Erythroblast (primary cell): ENCODE measurements at regions not wholly inside any gene's neighbourhood (a gene's known extent, or its start where the extent isn't known, plus 50 kb on each side); places are given as distances from the start of the nearest gene placed in this dataset.

Experiments used
- DNase-seq, 2 experiments: peaks; one replicate each; lab custom pipeline; 2025; lab: John Stamatoyannopoulos, UW
- GATA1 ChIP-seq: IDR thresholded peaks from 2 replicates; pipeline ENCODE4 v1.6.1; 2011; ENCODE audit warnings: low read depth, mild to moderate bottlenecking, control low read depth, low read length, moderate library complexity
- POLR2A ChIP-seq: IDR thresholded peaks from 2 replicates; pipeline ENCODE4 v1.6.1; 2011; ENCODE audit warnings: mild to moderate bottlenecking, low read length

- no peak for DNase-seq
- TF ChIP-seq GATA1 (no peak), POLR2A (no peak)
These were observed 157.1 kb upstream of the TMC3 start for GRCh38 chr15:81531109-81531592.

DNA sequence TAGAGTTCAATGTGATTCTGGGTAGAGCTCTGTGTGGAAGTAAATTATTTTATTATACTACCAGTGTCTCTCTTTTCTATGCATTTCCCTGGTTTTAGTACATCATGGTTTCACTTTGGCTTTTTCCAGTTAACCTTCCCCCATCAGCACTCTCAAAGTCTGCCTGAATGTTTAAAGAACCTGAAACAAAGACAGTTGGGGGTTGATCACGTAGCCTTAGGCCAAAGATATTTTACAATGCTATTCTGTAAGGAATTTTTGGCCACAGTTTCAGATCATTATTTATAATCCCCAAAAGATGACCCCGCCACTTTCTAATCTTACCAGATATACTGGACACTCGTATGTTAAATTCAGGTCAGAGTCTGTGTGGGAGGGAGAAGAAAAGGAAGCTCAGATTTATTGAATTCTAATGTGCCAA, 156.3 kb upstream of the TMC3 start:
- TF ChIP-seq POLR2A, result no peak
- TF ChIP-seq GATA1, result no peak
- no peak for DNase-seq

DNA sequence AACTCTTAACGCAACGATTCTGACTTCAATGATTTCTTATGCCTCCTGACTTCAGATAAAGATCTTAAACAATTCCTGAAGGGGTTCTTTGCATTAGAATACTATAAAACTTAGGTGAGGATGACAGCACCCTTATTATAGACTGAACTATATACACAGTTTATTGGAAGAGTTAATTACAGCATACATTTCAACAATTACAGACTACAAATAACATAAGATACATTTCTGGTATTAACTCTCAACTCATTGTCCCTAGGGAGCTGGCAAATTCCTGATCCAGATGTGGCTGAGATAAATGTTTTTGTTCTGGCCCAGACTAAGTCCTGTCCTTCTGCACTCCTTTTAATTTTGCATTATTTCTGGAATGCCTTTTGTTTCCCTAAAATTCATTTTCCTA, 155.5 kb upstream of the TMC3 start:
- no peak for DNase-seq
- TF ChIP-seq GATA1 (no peak), POLR2A (no peak)

DNA sequence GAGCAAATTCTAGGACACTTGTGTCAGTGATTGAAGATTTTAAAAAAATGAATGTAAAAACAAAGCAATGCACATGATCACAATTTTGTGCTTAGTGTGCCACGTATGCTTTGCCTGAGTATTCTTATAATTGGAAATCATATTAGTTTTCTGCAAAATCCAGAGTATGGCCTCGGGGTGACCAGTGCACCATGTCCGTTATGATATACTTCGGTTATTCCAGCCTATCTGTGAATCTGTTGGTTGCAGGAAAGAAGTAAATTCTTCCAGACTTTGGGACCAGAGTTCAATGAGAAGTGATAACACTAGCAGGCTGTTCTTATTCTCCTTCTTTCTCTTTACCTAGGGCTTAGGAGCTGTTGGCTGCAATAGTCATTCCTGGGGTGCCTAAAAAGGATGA, 152.0 kb upstream of the TMC3 start:
- DNase-seq, result no peak
- TF ChIP-seq POLR2A, result no peak
- no peak for TF ChIP-seq GATA1

DNA sequence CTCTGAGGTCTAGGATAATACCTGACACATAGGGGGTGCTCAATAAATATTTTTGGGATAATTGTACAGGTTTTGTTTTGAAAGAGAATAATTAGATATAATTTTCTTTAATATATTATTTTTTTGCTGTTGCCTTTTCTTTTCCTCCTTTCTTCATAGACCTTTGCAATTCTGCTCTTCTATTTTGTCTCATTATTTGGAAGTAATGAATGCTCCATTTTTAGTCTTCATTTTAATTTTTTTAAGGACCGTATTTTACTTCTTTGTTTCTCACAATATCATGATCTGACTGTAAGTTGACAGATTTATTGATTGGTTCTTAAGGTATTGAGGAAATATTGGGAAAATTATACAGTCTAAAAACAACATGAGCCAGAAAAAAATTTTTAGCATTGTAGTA, 150.5 kb upstream of the TMC3 start:
- TF ChIP-seq POLR2A (no peak), GATA1 (no peak)
- DNase-seq, result no peak

DNA sequence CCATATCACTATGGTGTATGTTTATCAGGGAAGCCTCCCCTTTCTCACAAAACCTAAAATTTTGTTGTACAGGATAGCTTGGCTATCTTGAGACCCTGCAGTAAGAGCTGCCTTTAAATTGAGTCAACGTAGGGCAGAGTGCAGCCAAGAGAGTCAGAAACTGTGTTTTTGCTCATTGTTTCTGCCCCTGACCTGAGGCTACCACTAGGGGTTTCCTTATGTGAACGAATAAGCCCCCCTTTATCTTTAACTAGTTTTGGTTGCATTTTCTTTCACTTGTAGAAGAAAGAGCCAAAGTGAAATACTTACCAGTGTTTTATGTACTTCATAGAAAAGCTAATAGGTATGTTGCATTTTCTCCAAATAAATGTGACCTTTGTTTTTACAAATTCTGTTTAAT, 149.9 kb upstream of the TMC3 start:
- TF ChIP-seq POLR2A (no peak), GATA1 (no peak)
- DNase-seq, result no peak

- DNase-seq, result no peak
- TF ChIP-seq POLR2A (no peak), GATA1 (no peak)
These were observed 146.5 kb upstream of the TMC3 start for GRCh38 chr15:81520480-81520879.

- no peak for DNase-seq
- TF ChIP-seq POLR2A (no peak), GATA1 (no peak)
These were observed 142.4 kb upstream of the TMC3 start for GRCh38 chr15:81516461-81516860.

DNA sequence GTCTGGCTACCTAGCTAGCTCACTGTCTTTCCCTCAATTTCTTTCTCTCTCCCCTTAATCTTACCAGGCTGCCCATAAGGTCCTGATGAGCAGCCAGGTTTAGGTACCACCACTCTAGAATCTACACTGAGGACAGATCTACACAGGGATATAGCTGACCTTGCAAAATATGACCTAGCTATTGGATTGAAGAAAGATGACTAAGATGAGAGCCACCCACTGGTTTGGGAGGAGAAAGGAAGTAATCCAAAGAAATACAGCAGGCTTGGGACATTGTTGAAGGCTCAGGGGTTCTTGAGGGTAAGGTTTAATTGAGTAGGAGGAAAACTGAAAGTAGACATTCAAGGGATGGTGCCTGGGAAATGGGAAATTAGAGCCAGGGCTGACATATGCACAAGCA, 142.0 kb upstream of the TMC3 start:
- no peak for DNase-seq
- TF ChIP-seq GATA1, result no peak
- TF ChIP-seq POLR2A, result no peak

DNA sequence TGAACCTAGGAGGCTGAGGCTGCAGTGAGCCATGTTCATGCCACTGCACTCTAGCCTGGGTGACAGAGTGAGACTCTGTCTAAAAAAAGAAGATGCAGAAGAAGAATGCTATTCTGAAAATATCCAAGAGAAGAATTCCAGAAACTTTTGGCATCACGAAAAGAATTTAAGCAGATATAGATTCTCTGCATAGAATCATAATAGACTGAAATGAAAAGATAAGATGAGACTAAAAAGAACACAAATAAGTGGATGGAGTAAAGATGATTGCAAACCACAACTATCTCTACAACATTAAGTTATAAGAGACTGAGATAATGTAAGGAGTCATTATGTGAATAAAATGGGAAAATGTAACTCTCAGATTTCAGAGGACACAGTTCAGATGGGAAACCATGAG, 140.7 kb upstream of the TMC3 start:
- no peak for DNase-seq
- TF ChIP-seq POLR2A (no peak), GATA1 (no peak)

DNA sequence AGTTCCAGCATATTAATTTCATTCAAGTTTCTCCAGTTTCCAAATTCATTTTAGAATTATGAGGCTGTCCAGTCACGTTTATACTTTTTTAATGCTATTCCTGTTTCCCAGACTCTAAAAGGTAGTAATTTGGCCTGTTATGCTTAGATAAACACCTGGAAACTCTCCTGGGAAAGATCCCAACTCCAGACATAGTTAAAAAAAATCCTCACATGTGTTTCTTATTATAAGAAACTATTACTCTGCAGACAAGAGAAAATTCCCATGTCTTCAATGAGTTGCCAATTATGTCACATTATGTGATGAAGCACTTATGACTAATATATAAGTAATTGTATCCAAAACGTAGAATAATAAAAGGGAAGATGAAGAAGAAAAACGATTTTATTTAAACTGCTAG, 137.1 kb upstream of the TMC3 start:
- TF ChIP-seq GATA1 (no peak), POLR2A (no peak)
- DNase-seq, result no peak

DNA sequence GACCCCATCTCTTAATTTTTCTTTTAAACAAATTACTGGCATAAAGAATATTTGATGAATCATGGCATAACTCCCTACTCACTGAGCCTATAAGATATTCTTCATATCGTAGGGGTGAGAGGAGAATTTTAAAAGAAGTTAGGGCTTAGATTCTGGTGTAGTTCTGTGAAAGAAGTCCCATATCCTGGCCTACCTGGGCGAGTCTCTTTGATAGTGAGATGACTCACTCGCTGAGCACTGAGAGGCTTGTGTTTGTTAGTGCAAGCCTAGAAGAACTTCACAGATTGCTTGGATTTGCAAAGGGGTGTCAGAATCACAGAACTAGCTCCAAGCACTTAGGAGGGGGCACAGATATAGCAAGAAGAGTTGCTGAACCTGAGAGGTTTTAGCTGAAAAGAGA, 133.8 kb upstream of the TMC3 start:
- TF ChIP-seq POLR2A (no peak), GATA1 (no peak)
- no peak for DNase-seq

DNA sequence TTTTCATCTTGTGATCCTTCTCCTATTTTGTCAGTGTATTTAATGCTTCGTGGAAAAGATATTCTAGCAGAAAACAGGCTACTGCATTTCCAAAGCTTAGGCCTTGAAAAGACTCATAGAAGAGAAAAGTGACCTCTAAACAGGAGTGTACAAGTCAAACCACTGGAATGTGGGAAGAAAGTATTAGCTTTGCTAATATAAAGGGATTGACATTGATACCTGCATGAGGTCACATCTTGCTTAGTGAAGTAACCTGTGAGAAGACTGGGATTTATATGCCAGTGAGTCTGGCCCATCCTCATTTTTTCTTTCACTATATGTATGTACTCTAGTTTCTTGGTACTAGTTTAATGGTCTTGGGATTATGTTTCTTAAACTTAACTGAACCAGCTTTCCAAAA, 132.9 kb upstream of the TMC3 start:
- no peak for TF ChIP-seq POLR2A
- TF ChIP-seq GATA1, result no peak
- DNase-seq, result no peak

DNA sequence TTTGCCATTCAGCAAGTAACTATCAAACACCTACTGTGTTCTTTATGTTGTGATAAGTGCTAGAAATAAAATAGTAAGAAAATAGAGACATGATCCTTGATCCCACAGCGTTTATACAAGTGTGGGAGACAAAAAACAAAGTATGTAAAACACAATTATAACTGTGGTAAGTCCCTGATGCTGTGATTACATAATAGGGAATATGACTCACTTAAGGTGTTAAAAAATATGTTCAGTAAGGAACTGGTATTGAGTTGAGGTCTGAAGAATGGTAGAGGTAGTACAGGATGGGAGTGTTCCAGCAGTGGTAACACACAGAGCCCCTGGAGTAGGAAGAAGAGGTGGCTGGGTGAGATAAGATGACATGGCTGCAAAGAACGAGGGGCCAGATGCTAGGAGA, 132.1 kb upstream of the TMC3 start:
- no peak for DNase-seq
- TF ChIP-seq GATA1, result no peak
- no peak for TF ChIP-seq POLR2A

DNA sequence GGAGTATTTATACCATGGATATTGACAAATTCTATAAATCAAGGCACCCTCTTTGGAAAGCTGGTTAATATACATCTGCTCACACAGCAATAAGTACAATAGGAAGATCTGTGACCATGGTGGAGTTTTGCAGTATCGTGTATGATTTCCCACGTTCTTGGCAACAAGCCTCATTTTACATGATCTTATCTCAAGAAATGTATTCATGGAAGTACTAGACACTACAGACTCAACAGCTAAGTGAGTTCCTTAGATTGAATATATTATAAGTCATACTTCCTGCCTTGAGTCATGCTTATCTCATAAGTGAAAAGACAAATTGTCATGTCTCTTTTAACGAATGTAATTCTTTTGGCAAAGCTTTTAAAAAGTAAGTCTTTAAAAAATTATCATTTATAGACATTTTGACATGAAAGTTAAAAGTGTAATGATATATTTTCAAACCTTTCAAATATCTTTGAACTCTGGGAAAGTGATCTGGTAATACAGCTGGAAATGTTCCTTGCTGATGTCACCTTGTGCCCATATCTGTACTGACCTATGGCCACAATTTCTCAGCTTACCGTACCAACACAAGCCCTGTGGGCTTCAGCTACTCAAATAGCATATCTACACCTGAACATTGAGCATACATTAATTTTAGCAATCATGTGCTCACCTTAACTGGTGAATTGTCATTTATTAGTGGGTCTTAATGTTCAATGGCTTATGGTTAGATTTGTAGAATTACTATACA, 130.3 kb upstream of the TMC3 start:
- TF ChIP-seq POLR2A (no peak), GATA1 (no peak)
- no peak for DNase-seq

- TF ChIP-seq POLR2A, result no peak
- TF ChIP-seq GATA1, result no peak
These were observed 128.4 kb upstream of the TMC3 start for GRCh38 chr15:81502439-81502838.

More at GRCh38 chr15:81502439-81502838, 128.4 kb upstream of the TMC3 start:
- no peak for DNase-seq
